ENCODE measurements at regions not wholly inside any gene's neighbourhood (a gene's known extent, or its start where the extent isn't known, plus 50 kb on each side); places are given as distances from the start of the nearest gene placed in this dataset.

DNA sequence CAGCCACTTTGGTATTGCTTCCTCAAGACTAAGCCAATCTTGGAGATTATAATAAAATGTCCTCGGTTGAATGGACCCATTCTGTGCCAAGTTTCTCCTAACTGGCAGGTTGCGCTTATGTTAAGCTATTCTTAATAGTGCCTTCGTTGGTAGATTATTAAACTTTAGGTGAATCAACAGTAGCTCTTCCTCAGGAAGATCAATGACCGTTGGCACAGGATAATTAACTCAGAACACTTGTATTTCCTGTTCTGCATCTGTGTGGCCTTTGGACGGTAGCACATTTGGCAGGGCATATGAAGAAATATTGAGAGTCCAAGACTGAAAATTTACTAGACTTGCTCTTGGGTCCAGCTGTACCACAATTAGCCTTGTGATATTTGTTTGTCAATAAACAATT, 402.9 kb downstream of the MLLT3 start:
- Histone ChIP-seq H3K27ac (no peak overlapping the region), H3K27me3 (ENCODE audit: insufficient read depth in 3 of 3, low read length in 2 of 3) (no peaks in the 10 kb centered on the region), H3K4me1 (no peaks in the 10 kb centered on the region), H3K9me3 (no peaks in the 10 kb centered on the region), H3K4me3 (no peak overlapping the region), H3K36me3 (ENCODE audit: insufficient read depth in 1 of 2, low read depth in 1 of 2) (no peaks in the 10 kb centered on the region)
- intact Hi-C loops (cut with DNase I), result no loop called here
- ATAC-seq (no peak), DNase-seq (no peak)
- 41 to 59% (median 41%) methylated on average over 5 of the region's 5 CpGs for WGBS, 3 donors
- TF ChIP-seq, protein P1, sequence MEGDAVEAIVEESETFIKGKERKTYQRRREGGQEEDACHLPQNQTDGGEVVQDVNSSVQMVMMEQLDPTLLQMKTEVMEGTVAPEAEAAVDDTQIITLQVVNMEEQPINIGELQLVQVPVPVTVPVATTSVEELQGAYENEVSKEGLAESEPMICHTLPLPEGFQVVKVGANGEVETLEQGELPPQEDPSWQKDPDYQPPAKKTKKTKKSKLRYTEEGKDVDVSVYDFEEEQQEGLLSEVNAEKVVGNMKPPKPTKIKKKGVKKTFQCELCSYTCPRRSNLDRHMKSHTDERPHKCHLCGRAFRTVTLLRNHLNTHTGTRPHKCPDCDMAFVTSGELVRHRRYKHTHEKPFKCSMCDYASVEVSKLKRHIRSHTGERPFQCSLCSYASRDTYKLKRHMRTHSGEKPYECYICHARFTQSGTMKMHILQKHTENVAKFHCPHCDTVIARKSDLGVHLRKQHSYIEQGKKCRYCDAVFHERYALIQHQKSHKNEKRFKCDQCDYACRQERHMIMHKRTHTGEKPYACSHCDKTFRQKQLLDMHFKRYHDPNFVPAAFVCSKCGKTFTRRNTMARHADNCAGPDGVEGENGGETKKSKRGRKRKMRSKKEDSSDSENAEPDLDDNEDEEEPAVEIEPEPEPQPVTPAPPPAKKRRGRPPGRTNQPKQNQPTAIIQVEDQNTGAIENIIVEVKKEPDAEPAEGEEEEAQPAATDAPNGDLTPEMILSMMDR (IDR thresholded peaks at IDR 0.05), result no peak

DNA sequence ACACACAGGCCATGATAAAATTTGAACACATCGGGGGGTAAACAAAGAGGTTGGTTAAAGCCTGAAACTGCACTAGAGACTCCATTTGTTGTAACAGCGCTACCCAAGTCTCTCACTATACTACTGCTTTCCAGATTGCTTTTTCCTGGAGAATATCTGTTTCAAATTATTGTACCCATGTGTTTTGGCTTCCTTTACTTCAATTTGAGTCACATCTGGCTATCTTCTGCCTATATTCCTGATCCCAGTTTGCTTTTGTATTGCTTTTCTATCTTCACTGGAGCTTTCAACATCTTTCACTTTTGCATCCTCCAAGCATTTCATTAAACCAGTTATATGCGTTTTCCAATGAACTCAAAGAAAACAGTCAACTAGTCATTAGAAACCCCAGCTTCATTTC, 404.7 kb downstream of the MLLT3 start:
- DNase-seq, result no peak
- 74 to 92% (median 79%) methylated on average over 3 of the region's 3 CpGs for WGBS, 3 donors
- Histone ChIP-seq H3K27me3 (ENCODE audit: insufficient read depth in 3 of 3, low read length in 2 of 3) (no peaks in the 10 kb centered on the region), H3K4me3 (no peak overlapping the region), H3K36me3 (ENCODE audit: insufficient read depth in 1 of 2, low read depth in 1 of 2) (no peaks in the 10 kb centered on the region), H3K4me1 (no peaks in the 10 kb centered on the region), H3K9me3 (no peaks in the 10 kb centered on the region), H3K27ac (no peak overlapping the region)
- TF ChIP-seq, protein P1 (IDR thresholded peaks at IDR 0.05), result no peak
- ATAC-seq, result no peak
- intact Hi-C loops (cut with DNase I), result no loop called here

DNA sequence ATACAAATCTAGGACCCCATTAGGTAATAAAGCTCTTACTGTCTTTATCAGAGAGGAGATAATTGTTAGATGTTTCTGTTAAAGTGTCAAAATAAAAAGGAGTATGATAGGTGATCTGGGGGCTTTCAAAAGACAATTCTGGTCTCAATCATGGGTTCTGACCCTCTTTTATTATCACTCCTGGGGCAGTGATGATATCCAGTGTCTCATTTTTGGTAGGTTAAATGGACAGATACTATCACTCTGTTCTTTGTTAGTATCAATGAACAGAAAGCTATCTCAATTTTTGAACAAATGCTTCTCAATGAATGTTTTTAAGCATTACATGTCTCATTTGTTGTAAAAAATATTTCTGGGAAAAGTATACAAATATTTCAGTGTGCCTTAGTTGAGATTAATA, 405.9 kb downstream of the MLLT3 start:
- TF ChIP-seq, protein P1 (IDR thresholded peaks at IDR 0.05), result no peak
- Histone ChIP-seq H3K4me1 (no peaks in the 10 kb centered on the region), H3K27ac (no peak overlapping the region), H3K4me3 (no peak overlapping the region), H3K27me3 (ENCODE audit: insufficient read depth in 3 of 3, low read length in 2 of 3) (no peaks in the 10 kb centered on the region), H3K36me3 (ENCODE audit: insufficient read depth in 1 of 2, low read depth in 1 of 2) (no peaks in the 10 kb centered on the region), H3K9me3 (no peaks in the 10 kb centered on the region)
- intact Hi-C loops (cut with DNase I), result no loop called here
- no peak for DNase-seq
- no peak for ATAC-seq

DNA sequence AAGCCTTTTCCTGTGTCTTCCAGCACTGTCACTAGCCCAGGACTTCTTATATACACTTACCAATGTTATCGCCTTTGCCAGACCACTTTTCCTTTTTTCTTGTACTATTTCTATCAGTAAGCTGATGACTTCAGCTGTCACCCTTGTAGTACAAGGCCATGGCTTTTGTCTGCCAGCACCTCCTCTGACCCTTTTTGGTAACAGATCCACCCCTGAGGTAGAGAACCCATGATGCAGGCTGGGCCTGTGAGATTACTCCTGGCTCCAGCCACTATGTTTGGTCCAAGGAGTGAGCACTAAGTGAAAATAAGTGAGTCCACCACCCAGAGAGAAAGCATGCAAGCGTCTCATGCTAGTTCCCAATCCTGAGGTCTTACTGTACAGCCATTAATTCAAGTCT, 406.7 kb downstream of the MLLT3 start:
- Histone ChIP-seq H3K27me3 (ENCODE audit: insufficient read depth in 3 of 3, low read length in 2 of 3) (no peaks in the 10 kb centered on the region), H3K27ac (no peak overlapping the region), H3K4me3 (no peak overlapping the region), H3K9me3 (no peaks in the 10 kb centered on the region), H3K36me3 (ENCODE audit: insufficient read depth in 1 of 2, low read depth in 1 of 2) (no peaks in the 10 kb centered on the region), H3K4me1 (no peaks in the 10 kb centered on the region)
- intact Hi-C loops (cut with DNase I), result no loop called here
- ATAC-seq, result no peak
- 89 to 97% (median 95%) methylated on average over 2 of the region's 2 CpGs for WGBS, 3 donors
- TF ChIP-seq, protein P1 (IDR thresholded peaks at IDR 0.05), result no peak
- no peak for DNase-seq

DNA sequence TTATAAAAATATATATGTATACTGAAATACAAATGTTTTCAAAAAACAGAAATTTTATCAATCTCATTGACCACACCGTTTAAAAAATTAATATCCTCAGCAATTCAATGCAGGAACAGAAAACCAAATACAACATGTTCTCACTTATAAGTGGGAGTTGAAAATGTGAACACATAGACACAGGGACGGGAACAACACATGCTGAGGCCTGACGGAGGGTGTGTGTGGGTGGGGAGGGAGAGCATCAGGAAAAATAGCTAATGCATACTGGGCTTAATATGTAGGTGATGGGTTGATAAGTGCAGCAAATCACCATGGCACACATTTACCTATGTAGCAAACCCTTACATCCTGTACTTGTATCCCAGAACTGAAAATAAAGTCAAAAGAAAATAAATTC, 409.5 kb downstream of the MLLT3 start:
- Histone ChIP-seq H3K9me3 (no peaks in the 10 kb centered on the region), H3K27ac (no peak overlapping the region), H3K36me3 (ENCODE audit: insufficient read depth in 1 of 2, low read depth in 1 of 2) (no peaks in the 10 kb centered on the region), H3K4me3 (no peak overlapping the region), H3K4me1 (no peaks in the 10 kb centered on the region), H3K27me3 (ENCODE audit: insufficient read depth in 3 of 3, low read length in 2 of 3) (no peaks in the 10 kb centered on the region)
- TF ChIP-seq, protein P1 (IDR thresholded peaks at IDR 0.05), result no peak
- DNase-seq (no peak), ATAC-seq (no peak)
- intact Hi-C loops (cut with DNase I), result no loop called here
- 73 to 83% (median 76%) methylated on average over 3 of the region's 3 CpGs for WGBS, 3 donors

Measured in psoas muscle (tissue), 7 donors.